ENCODE measurements at regions not wholly inside any gene's neighbourhood (a gene's known extent, or its start where the extent isn't known, plus 50 kb on each side); places are given as distances from the start of the nearest gene placed in this dataset.

GRCh38 chr15:38672814-38673670 lies 108.4 kb upstream of the RASGRP1 start:
- no peak for DNase-seq

- DNase-seq: no peak
Observed at GRCh38 chr15:38674448-38674847, 109.8 kb upstream of the RASGRP1 start.

GRCh38 chr15:38678281-38678680 lies 113.7 kb upstream of the RASGRP1 start:
- DNase-seq: no peak

GRCh38 chr15:38680775-38681174 lies 116.2 kb upstream of the RASGRP1 start:
- no peak for DNase-seq

- DNase-seq: no peak
Observed at GRCh38 chr15:38682363-38682762, 117.7 kb upstream of the RASGRP1 start.

GRCh38 chr15:38682861-38683260 lies 118.2 kb upstream of the RASGRP1 start:
- no peak for DNase-seq

- DNase-seq: peak; percentile 66 to 77
Observed at GRCh38 chr15:38683382-38684242, 119.0 kb upstream of the RASGRP1 start.

GRCh38 chr15:38684440-38685010 lies 119.9 kb upstream of the RASGRP1 start:
- no peak for DNase-seq

GRCh38 chr15:38685686-38686339 lies 121.2 kb upstream of the RASGRP1 start:
- DNase-seq: peak in 1 of 2 donors; percentile 49

- no peak for DNase-seq
Observed at GRCh38 chr15:38687340-38687739, 122.7 kb upstream of the RASGRP1 start.

- DNase-seq: no peak
Observed at GRCh38 chr15:38687775-38688495, 123.3 kb upstream of the RASGRP1 start.

GRCh38 chr15:38688761-38689160 lies 124.1 kb upstream of the RASGRP1 start:
- peak; percentile 51 to 59 for DNase-seq

- no peak for DNase-seq
Observed at GRCh38 chr15:38689522-38689921, 124.9 kb upstream of the RASGRP1 start.

- no peak for DNase-seq
Observed at GRCh38 chr15:38690216-38690615, 125.6 kb upstream of the RASGRP1 start.

GRCh38 chr15:38690719-38691332 lies 126.2 kb upstream of the RASGRP1 start:
- peak; percentile 77 to 88 for DNase-seq

- no peak for DNase-seq
Observed at GRCh38 chr15:38691377-38691776, 126.8 kb upstream of the RASGRP1 start.

- DNase-seq: no peak
Observed at GRCh38 chr15:38691965-38692788, 127.6 kb upstream of the RASGRP1 start.

- no peak for DNase-seq
Observed at GRCh38 chr15:38692789-38693062, 128.1 kb upstream of the RASGRP1 start.

GRCh38 chr15:38695249-38696108 lies 130.9 kb upstream of the RASGRP1 start:
- no peak for DNase-seq

- DNase-seq: peak; percentile 66 to 70
Observed at GRCh38 chr15:38696109-38696727, 131.6 kb upstream of the RASGRP1 start.

Measured in activated CD4-positive, alpha-beta T cell treated with anti-CD3 and anti-CD28 coated beads for 4 hours (primary cell).